ENCODE measurements at regions not wholly inside any gene's neighbourhood (a gene's known extent, or its start where the extent isn't known, plus 50 kb on each side); places are given as distances from the start of the nearest gene placed in this dataset.

- TF ChIP-seq YY1 (IDR thresholded peaks at IDR 0.05; ENCODE audit: insufficient read depth, insufficient read length): no peak
- no peak for TF ChIP-seq ZNF274 (IDR thresholded peaks at IDR 0.05; ENCODE audit: low read depth, low read length)
- no peak for TF ChIP-seq SUZ12 (IDR thresholded peaks at IDR 0.05; ENCODE audit: extremely low read depth, insufficient read depth, insufficient read length)
These were observed 2162.7 kb downstream of the NCAM2 start for GRCh38 chr21:23160914-23161313.

Measured in NT2/D1 (cell line).